ENCODE measurements at regions not wholly inside any gene's neighbourhood (a gene's known extent, or its start where the extent isn't known, plus 50 kb on each side); places are given as distances from the start of the nearest gene placed in this dataset.

DNA sequence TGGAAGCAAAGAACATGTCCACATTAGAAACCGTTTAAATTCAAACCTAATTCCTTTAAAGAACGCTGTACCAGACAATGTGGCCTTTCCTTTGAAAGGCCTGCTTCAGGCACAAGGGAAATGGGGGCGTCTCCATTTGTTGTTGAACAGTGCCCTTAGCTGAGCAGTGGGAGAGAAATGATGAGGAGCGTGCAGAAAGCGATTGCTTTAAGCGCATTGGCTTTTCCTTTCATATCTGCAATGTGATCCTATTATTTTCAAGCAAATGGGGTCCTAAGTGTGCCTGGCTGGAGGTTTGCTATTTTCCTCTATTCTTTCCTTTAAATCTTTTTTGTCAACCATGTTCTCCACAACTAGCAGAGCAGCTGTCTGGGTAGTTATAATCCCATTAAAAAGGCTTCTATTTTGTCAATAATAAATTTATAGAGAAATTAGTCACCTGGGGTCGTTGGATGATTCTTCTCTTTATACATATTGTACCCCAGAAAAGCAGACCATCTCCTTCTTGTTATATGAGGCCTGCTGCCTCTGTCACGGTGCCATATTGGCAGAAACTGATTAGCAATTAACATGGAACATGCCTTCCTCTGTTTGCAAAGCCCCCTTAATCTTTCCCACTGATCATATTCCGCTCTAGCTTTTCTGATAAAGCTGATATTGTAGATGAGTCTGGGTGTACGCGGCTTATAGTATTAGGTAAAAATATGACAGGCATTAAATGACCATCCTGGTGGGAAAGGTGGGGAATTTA is 151.1 kb upstream of the JAG1 start:
- Histone ChIP-seq H3K9me3 (ENCODE audit: control extremely low read depth in 1 of 5, control insufficient read depth in 4 of 5, insufficient read depth in 2 of 5, low read depth in 1 of 5, low read length in 4 of 5) (peaks cover 0 to 1% (median 0%) of the 10 kb centered on the region in 5 experiments), H3K36me3 (ENCODE audit: control insufficient read depth in 4 of 4, insufficient read depth in 4 of 4, low read length in 3 of 4) (no peaks in the 10 kb centered on the region), H3K4me3 (ENCODE audit: control insufficient read depth in 1 of 7, extremely low read depth in 1 of 7, insufficient read depth in 4 of 7, low read depth in 2 of 7, low read length in 6 of 7) (no peak overlapping the region), H3K27ac (ENCODE audit: insufficient read depth in 1 of 2, low read depth in 1 of 2, low read length in 2 of 2, poor library complexity in 1 of 2, severe bottlenecking in 2 of 2) (no peak overlapping the region), H3K4me1 (ENCODE audit: control extremely low read depth in 1 of 4, control insufficient read depth in 4 of 4, insufficient read depth in 4 of 4, low read length in 3 of 4) (no peaks in the 10 kb centered on the region), H3K27me3 (replicated peaks in 2 of 5; ENCODE audit: control insufficient read depth in 4 of 5, insufficient read depth in 5 of 5, low read length in 4 of 5) (peaks cover 0 to 5% (median 0%) of the 10 kb centered on the region in 5 experiments)
- ChIA-PET POLR2A (no interaction called here), CTCF (interaction anchor here (1.2 kb wide), 1 partner anchor 130 kb away, joined by 3 read pairs; no protein-coding TSS in a partner anchor)
- DNase-seq = no peak
- 93% methylated on average over 5 of the region's 11 CpGs for WGBS (ENCODE audit: insufficient coverage)

DNA sequence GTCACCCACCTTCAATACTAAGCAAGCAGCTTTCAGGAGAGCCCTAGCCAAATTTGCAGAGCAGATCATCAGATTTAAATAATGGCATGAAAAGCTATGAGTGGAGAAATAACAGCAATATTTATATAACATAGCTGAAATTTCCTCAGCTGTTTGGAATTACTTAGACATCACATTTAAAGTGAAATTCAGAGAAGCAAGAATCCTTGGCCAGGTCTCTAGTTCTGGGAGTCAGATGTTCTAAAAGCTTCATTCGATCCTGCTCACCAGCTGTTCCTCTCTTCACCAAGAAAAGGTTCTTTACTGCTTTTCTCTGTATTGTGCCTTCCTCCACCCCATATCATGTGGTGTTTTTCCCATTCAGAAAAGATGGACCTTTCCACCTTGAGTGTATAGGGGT is 152.3 kb upstream of the JAG1 start:
- H3K27ac ChIP-seq (ENCODE audit: insufficient read depth in 1 of 2, low read depth in 1 of 2, low read length in 2 of 2, poor library complexity in 1 of 2, severe bottlenecking in 2 of 2) = no peak overlapping the region
- H3K9me3 ChIP-seq (ENCODE audit: control extremely low read depth in 1 of 5, control insufficient read depth in 4 of 5, insufficient read depth in 2 of 5, low read depth in 1 of 5, low read length in 4 of 5) = peaks cover 0 to 1% (median 0%) of the 10 kb centered on the region in 5 experiments
- WGBS (ENCODE audit: insufficient coverage) = no CpG with 5 or more reads among the region's 1 CpG
- H3K27me3 ChIP-seq (replicated peaks in 2 of 5; ENCODE audit: control insufficient read depth in 4 of 5, insufficient read depth in 5 of 5, low read length in 4 of 5) = peaks cover 0 to 5% (median 0%) of the 10 kb centered on the region in 5 experiments
- ChIA-PET CTCF (interaction anchor here (1.2 kb wide), 1 partner anchor 25 kb away, joined by 3 read pairs; no protein-coding TSS in a partner anchor), POLR2A (no interaction called here)
- H3K36me3 ChIP-seq (ENCODE audit: control insufficient read depth in 4 of 4, insufficient read depth in 4 of 4, low read length in 3 of 4) = no peaks in the 10 kb centered on the region
- DNase-seq = no peak
- H3K4me3 ChIP-seq (ENCODE audit: control insufficient read depth in 1 of 7, extremely low read depth in 1 of 7, insufficient read depth in 4 of 7, low read depth in 2 of 7, low read length in 6 of 7) = no peak overlapping the region
- H3K4me1 ChIP-seq (ENCODE audit: control extremely low read depth in 1 of 4, control insufficient read depth in 4 of 4, insufficient read depth in 4 of 4, low read length in 3 of 4) = no peaks in the 10 kb centered on the region

DNA sequence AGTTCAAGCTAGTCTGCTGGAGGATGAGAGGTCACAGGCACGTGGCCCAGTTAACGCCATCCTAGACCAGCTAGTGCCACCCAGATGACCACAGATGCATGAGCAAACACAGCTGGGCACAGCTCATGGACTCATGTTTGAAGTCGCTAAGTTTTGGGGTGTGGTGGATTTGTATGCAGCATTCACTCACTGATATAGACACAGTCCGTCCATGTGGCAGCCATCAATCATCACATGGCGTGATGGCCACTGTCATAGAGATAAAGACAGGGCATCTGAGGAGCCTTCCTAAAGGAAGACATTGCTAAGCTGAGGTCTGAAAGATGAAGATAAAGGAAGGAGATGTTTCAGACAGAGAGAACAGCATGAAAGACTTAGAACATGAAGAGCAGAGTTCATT is 154.4 kb upstream of the JAG1 start:
- peaks cover 0 to 5% (median 0%) of the 10 kb centered on the region in 5 experiments for H3K27me3 ChIP-seq (replicated peaks in 2 of 5; ENCODE audit: control insufficient read depth in 4 of 5, insufficient read depth in 5 of 5, low read length in 4 of 5)

DNA sequence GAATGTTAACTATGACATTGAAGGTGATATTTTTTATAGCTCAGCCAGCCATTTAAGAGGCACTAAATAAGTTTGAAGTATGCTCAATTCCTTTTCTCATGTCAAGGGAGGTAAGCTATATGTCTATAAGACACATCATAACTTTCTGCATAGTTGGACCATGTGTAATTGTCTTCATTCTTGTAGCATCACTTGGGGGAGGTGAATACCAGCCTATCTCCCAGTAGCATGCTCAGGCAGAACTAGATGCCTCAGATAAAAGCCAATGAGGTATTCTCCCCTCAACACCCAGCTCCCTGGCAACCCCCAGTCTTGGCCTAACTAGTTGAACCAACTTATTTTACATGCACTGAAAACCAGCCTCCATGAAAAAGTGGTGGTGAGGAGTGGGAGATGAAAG is 158.3 kb upstream of the JAG1 start:
- ChIA-PET POLR2A (no interaction called here), CTCF (interaction anchor here (0.6 kb wide), 1 partner anchor 126 kb away, joined by 3 read pairs; no protein-coding TSS in a partner anchor)
- Histone ChIP-seq H3K4me1 (ENCODE audit: control extremely low read depth in 1 of 4, control insufficient read depth in 4 of 4, insufficient read depth in 4 of 4, low read length in 3 of 4) (no peaks in the 10 kb centered on the region), H3K27ac (ENCODE audit: insufficient read depth in 1 of 2, low read depth in 1 of 2, low read length in 2 of 2, poor library complexity in 1 of 2, severe bottlenecking in 2 of 2) (no peak overlapping the region), H3K9me3 (ENCODE audit: control extremely low read depth in 1 of 5, control insufficient read depth in 4 of 5, insufficient read depth in 2 of 5, low read depth in 1 of 5, low read length in 4 of 5) (no peaks in the 10 kb centered on the region), H3K36me3 (ENCODE audit: control insufficient read depth in 4 of 4, insufficient read depth in 4 of 4, low read length in 3 of 4) (no peaks in the 10 kb centered on the region), H3K4me3 (ENCODE audit: control insufficient read depth in 1 of 7, extremely low read depth in 1 of 7, insufficient read depth in 4 of 7, low read depth in 2 of 7, low read length in 6 of 7) (no peak overlapping the region), H3K27me3 (replicated peaks in 2 of 5; ENCODE audit: control insufficient read depth in 4 of 5, insufficient read depth in 5 of 5, low read length in 4 of 5) (no peaks in the 10 kb centered on the region)
- no peak for DNase-seq

More for the DNA sequence above, 154.4 kb upstream of the JAG1 start:
- Histone ChIP-seq H3K4me3 (ENCODE audit: control insufficient read depth in 1 of 7, extremely low read depth in 1 of 7, insufficient read depth in 4 of 7, low read depth in 2 of 7, low read length in 6 of 7) (no peak overlapping the region), H3K36me3 (ENCODE audit: control insufficient read depth in 4 of 4, insufficient read depth in 4 of 4, low read length in 3 of 4) (no peaks in the 10 kb centered on the region), H3K27ac (ENCODE audit: insufficient read depth in 1 of 2, low read depth in 1 of 2, low read length in 2 of 2, poor library complexity in 1 of 2, severe bottlenecking in 2 of 2) (no peak overlapping the region), H3K4me1 (ENCODE audit: control extremely low read depth in 1 of 4, control insufficient read depth in 4 of 4, insufficient read depth in 4 of 4, low read length in 3 of 4) (no peaks in the 10 kb centered on the region), H3K9me3 (ENCODE audit: control extremely low read depth in 1 of 5, control insufficient read depth in 4 of 5, insufficient read depth in 2 of 5, low read depth in 1 of 5, low read length in 4 of 5) (no peaks in the 10 kb centered on the region)
- ChIA-PET CTCF (no interaction called here), POLR2A (no interaction called here)
- WGBS (ENCODE audit: insufficient coverage) = 89% methylated on average over 3 of the region's 5 CpGs
- DNase-seq = no peak

DNA sequence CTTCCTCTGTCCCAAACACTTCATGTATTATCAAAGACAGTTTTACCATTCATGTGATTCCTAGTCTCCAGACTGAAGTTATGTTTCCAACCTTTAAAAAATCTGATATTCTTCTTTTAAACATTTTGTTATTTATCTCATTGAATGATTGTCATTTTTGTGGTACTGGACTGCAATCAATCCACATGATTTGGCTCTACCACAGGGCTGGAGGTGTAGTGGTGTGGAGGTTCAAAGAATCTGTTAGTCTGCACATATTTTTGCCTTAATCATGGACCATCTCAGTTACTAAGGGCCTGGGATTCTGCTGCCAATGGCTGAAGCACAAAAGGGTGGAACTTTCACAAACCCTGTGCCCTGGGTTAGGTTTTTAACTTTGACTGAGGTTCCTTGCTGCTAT is 164.1 kb upstream of the JAG1 start:
- Histone ChIP-seq H3K27ac (ENCODE audit: insufficient read depth in 1 of 2, low read depth in 1 of 2, low read length in 2 of 2, poor library complexity in 1 of 2, severe bottlenecking in 2 of 2) (no peak overlapping the region), H3K4me1 (ENCODE audit: control extremely low read depth in 1 of 4, control insufficient read depth in 4 of 4, insufficient read depth in 4 of 4, low read length in 3 of 4) (no peaks in the 10 kb centered on the region), H3K4me3 (ENCODE audit: control insufficient read depth in 1 of 7, extremely low read depth in 1 of 7, insufficient read depth in 4 of 7, low read depth in 2 of 7, low read length in 6 of 7) (no peak overlapping the region), H3K9me3 (ENCODE audit: control extremely low read depth in 1 of 5, control insufficient read depth in 4 of 5, insufficient read depth in 2 of 5, low read depth in 1 of 5, low read length in 4 of 5) (peaks cover 3 to 8% (median 5%) of the 10 kb centered on the region in 5 experiments), H3K36me3 (ENCODE audit: control insufficient read depth in 4 of 4, insufficient read depth in 4 of 4, low read length in 3 of 4) (no peaks in the 10 kb centered on the region), H3K27me3 (replicated peaks in 2 of 5; ENCODE audit: control insufficient read depth in 4 of 5, insufficient read depth in 5 of 5, low read length in 4 of 5) (no peaks in the 10 kb centered on the region)
- ChIA-PET POLR2A (no interaction called here), CTCF (no interaction called here)
- no peak for DNase-seq

DNA sequence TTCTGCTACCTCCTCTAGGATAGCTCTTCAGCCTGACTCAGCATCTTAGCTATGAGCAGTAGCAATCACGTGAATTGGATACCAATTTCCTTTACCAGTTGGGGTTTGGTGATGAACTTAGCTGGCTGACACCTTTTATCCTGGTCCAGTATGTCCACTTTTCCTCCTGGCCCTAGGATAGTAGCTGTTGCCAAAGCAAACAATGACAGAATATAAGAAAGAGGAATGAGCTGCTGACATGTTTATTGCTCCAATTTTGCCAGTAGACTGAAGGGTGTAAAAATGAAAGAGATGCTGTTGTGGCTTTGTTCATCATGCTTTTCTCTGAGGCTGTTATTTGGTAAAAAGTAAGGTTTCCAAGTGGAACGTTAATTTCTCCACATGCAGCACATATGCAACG is 168.3 kb upstream of the JAG1 start:
- peaks cover 0 to 5% (median 0%) of the 10 kb centered on the region in 5 experiments for H3K27me3 ChIP-seq (replicated peaks in 2 of 5; ENCODE audit: control insufficient read depth in 4 of 5, insufficient read depth in 5 of 5, low read length in 4 of 5)
- no peak for DNase-seq

DNA sequence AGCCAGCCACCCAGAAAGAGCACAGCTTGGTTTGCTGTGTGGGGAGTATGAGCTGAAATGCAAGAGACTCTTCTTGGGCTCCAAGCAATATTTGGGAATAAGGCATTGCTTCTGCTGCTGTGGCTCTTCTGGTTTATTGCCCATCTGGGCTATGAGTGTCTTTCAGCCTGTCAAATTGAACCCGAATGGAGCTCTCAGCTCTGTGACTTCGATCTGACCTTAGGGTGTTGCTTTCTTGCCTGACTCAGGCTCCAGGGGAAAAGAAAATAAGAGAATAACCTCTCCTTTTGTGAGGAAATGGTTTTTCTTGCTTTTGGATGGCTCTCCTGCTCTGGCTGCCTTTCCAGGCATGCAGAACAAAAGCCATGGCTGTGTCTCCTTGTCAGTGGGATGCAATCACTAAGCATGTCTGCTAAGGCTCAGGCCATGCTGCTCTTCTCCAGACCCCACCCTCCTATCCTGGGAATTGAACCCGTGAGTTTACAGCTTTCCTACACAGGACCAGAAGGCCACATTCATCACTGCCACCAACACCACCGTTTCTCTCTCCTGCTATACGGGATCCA is 169.4 kb upstream of the JAG1 start:
- H3K4me1 ChIP-seq (ENCODE audit: control extremely low read depth in 1 of 4, control insufficient read depth in 4 of 4, insufficient read depth in 4 of 4, low read length in 3 of 4) = no peaks in the 10 kb centered on the region
- DNase-seq = no peak
- H3K36me3 ChIP-seq (ENCODE audit: control insufficient read depth in 4 of 4, insufficient read depth in 4 of 4, low read length in 3 of 4) = no peaks in the 10 kb centered on the region
- no peak overlapping the region for H3K27ac ChIP-seq (ENCODE audit: insufficient read depth in 1 of 2, low read depth in 1 of 2, low read length in 2 of 2, poor library complexity in 1 of 2, severe bottlenecking in 2 of 2)
- H3K9me3 ChIP-seq (ENCODE audit: control extremely low read depth in 1 of 5, control insufficient read depth in 4 of 5, insufficient read depth in 2 of 5, low read depth in 1 of 5, low read length in 4 of 5) = peaks cover 3 to 7% (median 5%) of the 10 kb centered on the region in 5 experiments
- 93% methylated on average over 5 of the region's 5 CpGs for WGBS (ENCODE audit: insufficient coverage)
- H3K4me3 ChIP-seq (ENCODE audit: control insufficient read depth in 1 of 7, extremely low read depth in 1 of 7, insufficient read depth in 4 of 7, low read depth in 2 of 7, low read length in 6 of 7) = no peak overlapping the region
- CTCF ChIA-PET = interaction anchor here (0.7 kb wide), 1 partner anchor 50 kb away, joined by 4 read pairs; no protein-coding TSS in a partner anchor
- POLR2A ChIA-PET = no interaction called here
- H3K27me3 ChIP-seq (replicated peaks in 2 of 5; ENCODE audit: control insufficient read depth in 4 of 5, insufficient read depth in 5 of 5, low read length in 4 of 5) = peaks cover 0 to 5% (median 0%) of the 10 kb centered on the region in 5 experiments

More for the DNA sequence above, 168.3 kb upstream of the JAG1 start:
- Histone ChIP-seq H3K4me1 (ENCODE audit: control extremely low read depth in 1 of 4, control insufficient read depth in 4 of 4, insufficient read depth in 4 of 4, low read length in 3 of 4) (no peaks in the 10 kb centered on the region), H3K36me3 (ENCODE audit: control insufficient read depth in 4 of 4, insufficient read depth in 4 of 4, low read length in 3 of 4) (no peaks in the 10 kb centered on the region), H3K9me3 (ENCODE audit: control extremely low read depth in 1 of 5, control insufficient read depth in 4 of 5, insufficient read depth in 2 of 5, low read depth in 1 of 5, low read length in 4 of 5) (peaks cover 3 to 8% (median 5%) of the 10 kb centered on the region in 5 experiments), H3K4me3 (ENCODE audit: control insufficient read depth in 1 of 7, extremely low read depth in 1 of 7, insufficient read depth in 4 of 7, low read depth in 2 of 7, low read length in 6 of 7) (no peak overlapping the region), H3K27ac (ENCODE audit: insufficient read depth in 1 of 2, low read depth in 1 of 2, low read length in 2 of 2, poor library complexity in 1 of 2, severe bottlenecking in 2 of 2) (no peak overlapping the region)
- 88% methylated on average over 2 of the region's 3 CpGs for WGBS (ENCODE audit: insufficient coverage)
- ChIA-PET CTCF (no interaction called here), POLR2A (no interaction called here)
